ENCODE measurements at regions not wholly inside any gene's neighbourhood (a gene's known extent, or its start where the extent isn't known, plus 50 kb on each side); places are given as distances from the start of the nearest gene placed in this dataset.
"Not testable (repeated sequence)": the region's sequence is repeated elsewhere in the genome, so short reads cannot be mapped to it uniquely, and the experiment has no call there.

DNA sequence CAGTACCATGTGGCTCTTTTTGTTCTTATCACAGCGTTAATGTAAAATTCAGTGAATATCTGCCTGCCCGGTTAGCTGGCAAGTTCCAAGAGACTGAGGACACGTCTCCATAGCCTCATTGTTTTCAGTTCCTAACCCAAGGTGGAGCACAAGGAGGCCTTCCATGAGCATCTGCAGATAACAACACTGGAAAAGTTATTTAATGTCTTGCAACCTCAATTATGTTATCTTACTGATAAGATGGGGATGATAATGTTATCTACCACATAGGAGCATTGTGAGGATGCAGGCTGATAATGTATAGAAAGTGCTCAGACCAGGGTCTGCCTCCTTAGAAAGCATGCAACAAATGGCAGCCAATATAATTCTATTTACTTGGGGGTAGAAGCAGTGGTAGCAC, 109.6 kb upstream of the DNAH14 start:
- H3K4me1 ChIP-seq = no peaks in the 10 kb centered on the region
- H3K36me3 ChIP-seq = no peaks in the 10 kb centered on the region
- H3K27me3 ChIP-seq = no peaks in the 10 kb centered on the region
- H3K27ac ChIP-seq = no peak overlapping the region
- DNase-seq (no peak), ATAC-seq (no peak)
- H3K9me3 ChIP-seq = no peaks in the 10 kb centered on the region
- in situ Hi-C loops (cut with MboI; ENCODE audit: low sequenced_read_pairs in 4 of 4) (no loop called here), intact Hi-C loops (cut with DNase I; ENCODE audit: low total_unique reads) (no loop called here)
- no peak overlapping the region for H3K4me3 ChIP-seq
- TF ChIP-seq, protein P1, sequence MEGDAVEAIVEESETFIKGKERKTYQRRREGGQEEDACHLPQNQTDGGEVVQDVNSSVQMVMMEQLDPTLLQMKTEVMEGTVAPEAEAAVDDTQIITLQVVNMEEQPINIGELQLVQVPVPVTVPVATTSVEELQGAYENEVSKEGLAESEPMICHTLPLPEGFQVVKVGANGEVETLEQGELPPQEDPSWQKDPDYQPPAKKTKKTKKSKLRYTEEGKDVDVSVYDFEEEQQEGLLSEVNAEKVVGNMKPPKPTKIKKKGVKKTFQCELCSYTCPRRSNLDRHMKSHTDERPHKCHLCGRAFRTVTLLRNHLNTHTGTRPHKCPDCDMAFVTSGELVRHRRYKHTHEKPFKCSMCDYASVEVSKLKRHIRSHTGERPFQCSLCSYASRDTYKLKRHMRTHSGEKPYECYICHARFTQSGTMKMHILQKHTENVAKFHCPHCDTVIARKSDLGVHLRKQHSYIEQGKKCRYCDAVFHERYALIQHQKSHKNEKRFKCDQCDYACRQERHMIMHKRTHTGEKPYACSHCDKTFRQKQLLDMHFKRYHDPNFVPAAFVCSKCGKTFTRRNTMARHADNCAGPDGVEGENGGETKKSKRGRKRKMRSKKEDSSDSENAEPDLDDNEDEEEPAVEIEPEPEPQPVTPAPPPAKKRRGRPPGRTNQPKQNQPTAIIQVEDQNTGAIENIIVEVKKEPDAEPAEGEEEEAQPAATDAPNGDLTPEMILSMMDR (IDR thresholded peaks at IDR 0.05 in 4 of 5, conservative IDR thresholded peaks at IDR 0.05 in 1 of 5) = no peak
- no peak for TF ChIP-seq POLR2A (IDR thresholded peaks at IDR 0.05)

DNA sequence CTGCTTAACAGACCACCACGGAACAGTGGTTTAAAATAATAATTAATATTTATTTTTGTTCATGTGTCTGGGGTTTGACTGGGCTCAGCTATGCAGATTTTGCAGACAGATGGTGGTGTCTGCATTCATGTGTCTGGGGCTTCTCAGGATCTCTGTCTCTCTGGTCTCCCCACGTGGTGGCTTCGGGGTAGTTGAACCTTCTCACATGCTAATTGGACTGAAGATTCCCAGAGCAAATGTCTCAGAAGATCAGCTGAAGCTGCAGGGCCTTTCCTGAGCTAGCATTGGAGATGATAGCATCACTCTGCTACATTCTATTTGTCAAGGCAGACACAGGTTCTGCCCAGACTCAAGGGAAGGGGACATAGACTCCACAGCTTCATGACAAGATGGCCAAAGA, 109.1 kb upstream of the DNAH14 start:
- no peak for ATAC-seq
- in situ Hi-C loops (cut with MboI; ENCODE audit: low sequenced_read_pairs in 4 of 4) (no loop called here), intact Hi-C loops (cut with DNase I; ENCODE audit: low total_unique reads) (no loop called here)
- Histone ChIP-seq H3K4me3 (no peak overlapping the region), H3K9me3 (no peaks in the 10 kb centered on the region), H3K27ac (no peak overlapping the region), H3K36me3 (no peaks in the 10 kb centered on the region), H3K4me1 (no peaks in the 10 kb centered on the region), H3K27me3 (no peaks in the 10 kb centered on the region)
- DNase-seq = no peak
- TF ChIP-seq, protein P1 (IDR thresholded peaks at IDR 0.05 in 4 of 5, conservative IDR thresholded peaks at IDR 0.05 in 1 of 5) = no peak

DNA sequence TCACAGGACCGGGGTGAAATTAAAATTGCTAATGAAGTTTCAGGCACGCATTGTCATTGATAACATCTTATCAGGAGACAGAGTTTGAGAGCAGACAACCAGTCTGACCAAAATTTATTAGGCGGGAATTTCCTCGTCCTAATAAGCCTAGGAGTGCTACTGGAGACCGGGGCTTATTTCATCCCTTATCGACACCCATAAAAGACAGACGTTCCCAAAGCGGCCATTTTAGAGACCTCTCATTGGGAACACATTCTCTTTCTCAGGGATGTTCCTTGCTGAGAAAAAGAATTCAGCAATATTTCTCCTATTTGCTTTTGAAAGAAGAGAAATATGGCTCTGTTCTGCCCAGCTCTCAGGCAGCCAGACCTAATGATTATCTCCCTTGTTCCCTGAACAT, 107.7 kb upstream of the DNAH14 start:
- H3K9me3 ChIP-seq; ATAC-seq; H3K4me1 ChIP-seq; H3K4me3 ChIP-seq; intact Hi-C loops (cut with DNase I; ENCODE audit: low total_unique reads); in situ Hi-C loops (cut with MboI; ENCODE audit: low sequenced_read_pairs in 4 of 4); H3K36me3 ChIP-seq; DNase-seq; H3K27me3 ChIP-seq; H3K27ac ChIP-seq: not testable (repeated sequence)

DNA sequence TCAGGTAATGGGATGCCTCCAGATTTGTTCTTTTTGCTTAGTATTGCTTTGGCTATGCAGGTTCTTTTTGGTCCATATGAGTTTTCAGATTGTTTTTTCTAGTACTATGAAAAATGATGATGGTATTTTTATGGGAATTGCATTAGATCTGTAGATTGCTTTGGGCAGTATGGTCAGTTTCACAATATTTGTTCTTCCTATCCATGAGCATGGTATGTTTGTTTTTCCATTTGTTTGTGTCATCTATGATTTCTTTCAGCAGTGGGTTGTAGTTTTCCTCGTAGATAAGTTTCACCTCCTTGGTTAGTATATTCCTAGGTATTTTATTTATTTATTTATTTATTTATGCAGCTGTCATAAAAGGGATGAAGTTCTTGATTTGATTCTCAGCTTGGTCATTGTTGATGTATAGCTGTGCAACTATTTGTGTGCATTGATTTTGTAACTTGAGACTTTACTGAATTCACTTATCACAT, 103.9 kb upstream of the DNAH14 start:
- no peak for DNase-seq
- in situ Hi-C loops (cut with MboI; ENCODE audit: low sequenced_read_pairs in 4 of 4) (no loop called here), intact Hi-C loops (cut with DNase I; ENCODE audit: low total_unique reads) (no loop called here)

DNA sequence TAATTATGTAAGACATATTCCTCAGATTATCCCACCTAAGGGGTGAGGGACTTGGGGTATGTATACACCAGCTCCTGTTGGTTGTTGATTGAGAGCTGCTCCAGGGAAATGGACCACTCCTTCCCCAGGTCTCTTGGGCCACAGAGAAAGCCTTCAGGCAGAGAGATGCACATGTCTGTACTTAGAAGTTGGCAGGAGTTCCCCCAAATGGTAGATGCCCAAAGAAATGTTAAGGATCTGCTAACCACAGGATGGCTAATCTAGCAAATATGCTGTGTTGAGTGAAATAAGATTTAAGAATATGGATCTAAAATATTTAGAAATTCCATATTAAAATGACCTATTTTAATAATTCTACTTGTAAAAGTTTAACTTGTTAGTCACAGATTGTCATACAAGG, 100.8 kb upstream of the DNAH14 start:
- Histone ChIP-seq H3K4me3 (no peak overlapping the region), H3K27me3 (no peaks in the 10 kb centered on the region), H3K4me1 (no peaks in the 10 kb centered on the region), H3K27ac (no peak overlapping the region), H3K9me3 (peaks cover 0 to 6% (median 0%) of the 10 kb centered on the region in 3 donors), H3K36me3 (no peaks in the 10 kb centered on the region)
- ATAC-seq = no peak
- intact Hi-C loops (cut with DNase I; ENCODE audit: low total_unique reads) = no loop called here
- DNase-seq = no peak
- in situ Hi-C loops (cut with MboI; ENCODE audit: low sequenced_read_pairs in 4 of 4) = no loop called here
- no peak for TF ChIP-seq POLR2A (IDR thresholded peaks at IDR 0.05)
- TF ChIP-seq, protein P1 (IDR thresholded peaks at IDR 0.05 in 4 of 5, conservative IDR thresholded peaks at IDR 0.05 in 1 of 5) = no peak

More for the DNA sequence above, 103.9 kb upstream of the DNAH14 start:
- no peaks in the 10 kb centered on the region for H3K4me1 ChIP-seq
- H3K9me3 ChIP-seq = no peaks in the 10 kb centered on the region
- no peak overlapping the region for H3K4me3 ChIP-seq
- H3K27me3 ChIP-seq = no peaks in the 10 kb centered on the region
- no peak for TF ChIP-seq POLR2A (IDR thresholded peaks at IDR 0.05)
- TF ChIP-seq, protein P1 (IDR thresholded peaks at IDR 0.05 in 4 of 5, conservative IDR thresholded peaks at IDR 0.05 in 1 of 5) = no peak
- no peaks in the 10 kb centered on the region for H3K36me3 ChIP-seq
- ATAC-seq = no peak
- no peak overlapping the region for H3K27ac ChIP-seq

Data from gastrocnemius medialis (tissue), 4 donors.